Right lobe of liver (tissue), 6 donors: ENCODE measurements at regions not wholly inside any gene's neighbourhood (a gene's known extent, or its start where the extent isn't known, plus 50 kb on each side); places are given as distances from the start of the nearest gene placed in this dataset.
"Not testable (repeated sequence)": the region's sequence is repeated elsewhere in the genome, so short reads cannot be mapped to it uniquely, and the experiment has no call there.

Source experiments
- ATAC-seq, 4 donors: fragments of 200-7000 bp; cut with Tn5 transposase; one replicate each; pipeline ENCODE4 v1.9.1; 2020; ENCODE audit warnings: mild to moderate bottlenecking in 4 of 4, moderate library complexity in 4 of 4
- DNase-seq, 3 donors: peaks; one replicate each; pipeline ENCODE4 v3.0.0-alpha.2; 2020
- H3K27ac ChIP-seq, 3 donors: fragments of 200-600 bp; one replicate each; pipeline ENCODE4 v1.8.0; 2022
- H3K27me3 ChIP-seq, 2 donors: fragments of 200-600 bp; one replicate each; pipeline ENCODE4 v1.8.0; 2022
- H3K36me3 ChIP-seq, 4 donors: fragments of 200-600 bp; sonication (generic) in 1 of 4; one replicate each; pipeline versions ENCODE4 v1.5.1 to v1.8.0; 2017 to 2022; ENCODE audit warnings: control low read depth in 1 of 4
- H3K4me1 ChIP-seq, 4 donors: fragments of 200-600 bp; sonication (generic) in 1 of 4; one replicate each; pipeline versions ENCODE4 v1.5.1 to v1.8.0; 2017 to 2022; ENCODE audit warnings: control low read depth in 1 of 4
- H3K4me3 ChIP-seq, 3 donors: fragments of 200-600 bp; one replicate each; pipeline ENCODE4 v1.8.0; 2022
- H3K9me3 ChIP-seq, 4 donors: fragments of 200-600 bp; sonication (generic) in 1 of 4; one replicate each; pipeline versions ENCODE4 v1.5.1 to v1.8.0; 2017 to 2022; ENCODE audit warnings: control low read depth in 1 of 4
- POLR2A ChIP-seq: fragments of 450-650 bp; IDR thresholded peaks from one replicate; pipeline ENCODE4 v1.6.1; 2017; ENCODE audit warnings: antibody characterized with exemption, mild to moderate bottlenecking
- WGBS: methylation state at CpG from one replicate; pipeline ENCODE4 v1.1.6; 2018; ENCODE audit warnings: low coverage, low lambda C conversion rate; ENCODE audit not compliant: insufficient coverage; ENCODE audit errors: missing lambda C conversion rate; 5-methylcytosine and 5-hydroxymethylcytosine counted together
- intact Hi-C, 2 donors: fragments of 100-400 bp; cut with DNase I; formaldehyde crosslinking; loops; one replicate each; pipeline versions ENCODE4 v1.11.2 to v1.14.1; 2022
- TF ChIP-seq, protein P1 (sequence below), 4 donors: fragments of 200-600 bp in 3 of 4; fragments of 450-650 bp in 1 of 4; IDR thresholded peaks; one replicate each; pipeline versions ENCODE4 v1.5.1 to v1.8.0; 2016 to 2022; ENCODE audit warnings: antibody characterized with exemption in 4 of 4, mild to moderate bottlenecking in 2 of 4
- donor health status: DM: no; HTN: yes; CAD: no.
- donor health status: DM: no; HTN: no; CAD: no.
- donor health status: DM: no; HTN: no; CAD: no.
- donor health status: DM: no; HTN: yes; CAD: no.
- donor health status: DM: no; HTN: yes; CAD: no.

DNA sequence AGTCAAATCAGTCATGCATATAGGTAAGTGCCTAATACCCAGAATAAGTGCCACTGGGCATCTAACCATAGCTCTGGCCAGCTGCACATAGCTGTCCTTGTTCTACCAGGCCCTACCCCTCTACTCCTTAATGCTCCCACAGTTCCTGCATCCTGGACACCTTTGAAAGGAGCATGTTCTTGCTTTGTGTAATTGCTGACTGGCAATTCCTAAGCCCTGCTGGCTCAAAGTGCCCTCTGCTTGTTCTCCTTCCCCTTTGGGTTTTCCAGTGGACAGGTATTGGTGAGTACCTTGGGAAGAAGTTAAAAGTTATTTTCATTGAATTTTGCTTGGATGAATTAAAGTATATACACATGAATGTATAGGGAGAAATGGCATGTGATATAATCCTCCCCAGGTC, 516.4 kb downstream of the ETNK1 start:
- intact Hi-C loops, result no loop called here
- ATAC-seq (no peak), DNase-seq (no peak)
- TF ChIP-seq POLR2A, result no peak
- TF ChIP-seq, protein P1, sequence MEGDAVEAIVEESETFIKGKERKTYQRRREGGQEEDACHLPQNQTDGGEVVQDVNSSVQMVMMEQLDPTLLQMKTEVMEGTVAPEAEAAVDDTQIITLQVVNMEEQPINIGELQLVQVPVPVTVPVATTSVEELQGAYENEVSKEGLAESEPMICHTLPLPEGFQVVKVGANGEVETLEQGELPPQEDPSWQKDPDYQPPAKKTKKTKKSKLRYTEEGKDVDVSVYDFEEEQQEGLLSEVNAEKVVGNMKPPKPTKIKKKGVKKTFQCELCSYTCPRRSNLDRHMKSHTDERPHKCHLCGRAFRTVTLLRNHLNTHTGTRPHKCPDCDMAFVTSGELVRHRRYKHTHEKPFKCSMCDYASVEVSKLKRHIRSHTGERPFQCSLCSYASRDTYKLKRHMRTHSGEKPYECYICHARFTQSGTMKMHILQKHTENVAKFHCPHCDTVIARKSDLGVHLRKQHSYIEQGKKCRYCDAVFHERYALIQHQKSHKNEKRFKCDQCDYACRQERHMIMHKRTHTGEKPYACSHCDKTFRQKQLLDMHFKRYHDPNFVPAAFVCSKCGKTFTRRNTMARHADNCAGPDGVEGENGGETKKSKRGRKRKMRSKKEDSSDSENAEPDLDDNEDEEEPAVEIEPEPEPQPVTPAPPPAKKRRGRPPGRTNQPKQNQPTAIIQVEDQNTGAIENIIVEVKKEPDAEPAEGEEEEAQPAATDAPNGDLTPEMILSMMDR (IDR thresholded peaks at IDR 0.05), result no peak
- no peak overlapping the region for H3K27ac ChIP-seq
- no peaks in the 10 kb centered on the region for H3K9me3 ChIP-seq
- no peaks in the 10 kb centered on the region for H3K36me3 ChIP-seq
- no peak overlapping the region for H3K4me3 ChIP-seq
- H3K27me3 ChIP-seq, result no peaks in the 10 kb centered on the region
- no peaks in the 10 kb centered on the region for H3K4me1 ChIP-seq

DNA sequence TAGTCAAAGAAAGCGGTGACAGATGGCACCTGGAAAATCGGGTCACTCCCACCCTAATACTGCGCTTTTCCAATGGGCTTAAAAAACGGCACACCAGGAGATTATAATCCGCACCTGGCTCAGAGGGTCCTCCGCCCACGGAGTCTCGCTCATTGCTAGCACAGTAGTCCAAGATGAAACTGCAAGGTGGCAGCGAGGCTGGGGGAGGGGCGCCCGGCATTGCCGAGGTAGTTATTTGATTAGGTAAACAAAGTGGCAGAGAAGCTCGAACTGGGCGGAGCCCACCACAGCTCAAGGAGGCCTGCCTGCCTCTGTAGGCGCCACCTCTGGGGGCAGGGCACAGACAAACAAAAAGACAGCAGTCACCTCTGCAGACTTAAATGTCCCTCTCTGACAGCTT, 521.1 kb downstream of the ETNK1 start:
- H3K27ac ChIP-seq, H3K27me3 ChIP-seq, H3K36me3 ChIP-seq, ATAC-seq, H3K4me1 ChIP-seq, intact Hi-C loops, DNase-seq, H3K9me3 ChIP-seq, H3K4me3 ChIP-seq: not testable (repeated sequence)
- no CpG with 5 or more reads among the region's 15 CpGs for WGBS

DNA sequence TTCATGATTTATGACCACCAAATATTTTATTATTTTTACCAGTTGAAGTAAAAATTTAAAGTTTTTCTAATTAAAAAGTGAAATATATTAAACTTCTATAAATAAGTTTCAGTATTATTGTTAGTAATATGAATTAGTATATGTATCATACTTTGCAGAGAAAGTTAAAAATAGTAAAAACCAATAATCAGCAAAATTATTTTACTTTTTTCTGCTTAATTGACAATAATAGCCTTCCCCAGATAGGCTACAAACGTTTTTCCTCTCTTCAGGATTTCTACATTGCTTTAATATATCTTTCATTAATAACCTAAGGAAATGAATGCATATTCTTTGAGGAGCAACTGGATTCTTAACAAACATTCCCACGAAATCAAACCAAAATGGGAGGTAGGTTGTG, 543.5 kb downstream of the ETNK1 start:
- Histone ChIP-seq H3K27ac (no peak overlapping the region), H3K4me3 (no peak overlapping the region), H3K36me3 (no peaks in the 10 kb centered on the region), H3K4me1 (no peaks in the 10 kb centered on the region), H3K27me3 (no peaks in the 10 kb centered on the region), H3K9me3 (no peaks in the 10 kb centered on the region)
- DNase-seq (no peak), ATAC-seq (no peak)
- intact Hi-C loops, result no loop called here
- no peak for TF ChIP-seq POLR2A
- TF ChIP-seq, protein P1 (IDR thresholded peaks at IDR 0.05), result no peak
- 22% methylated on average over 2 of the region's 2 CpGs for WGBS

- no peak for ATAC-seq
These were observed 544.2 kb downstream of the ETNK1 start for GRCh38 chr12:23169012-23169695.

DNA sequence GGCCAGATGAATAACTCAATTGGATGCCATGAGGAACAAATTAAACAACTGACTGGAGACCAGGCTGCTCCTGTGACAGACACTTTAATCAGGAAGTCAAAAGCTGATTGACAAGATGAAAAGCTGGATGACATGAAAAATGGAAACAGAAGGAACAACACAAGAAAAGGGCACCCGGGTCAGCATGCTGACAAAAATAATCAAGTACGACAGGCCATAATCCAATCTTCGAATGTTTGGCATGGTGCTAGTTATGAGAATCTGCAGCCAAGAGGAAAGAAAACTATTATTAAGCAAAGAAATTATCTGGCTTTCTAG, 544.7 kb downstream of the ETNK1 start:
- ATAC-seq (no peak), DNase-seq (no peak)
- WGBS, result 64% methylated on average over 3 of the region's 3 CpGs
- no peaks in the 10 kb centered on the region for H3K27me3 ChIP-seq
- no peaks in the 10 kb centered on the region for H3K4me1 ChIP-seq
- H3K27ac ChIP-seq, result no peak overlapping the region
- H3K36me3 ChIP-seq, result no peaks in the 10 kb centered on the region
- TF ChIP-seq POLR2A, result no peak
- TF ChIP-seq, protein P1 (IDR thresholded peaks at IDR 0.05), result no peak
- intact Hi-C loops, result no loop called here
- H3K4me3 ChIP-seq, result no peak overlapping the region
- no peaks in the 10 kb centered on the region for H3K9me3 ChIP-seq

More at GRCh38 chr12:23169012-23169695, 544.2 kb downstream of the ETNK1 start:
- no peak overlapping the region for H3K27ac ChIP-seq
- no peak for DNase-seq
- no peaks in the 10 kb centered on the region for H3K4me1 ChIP-seq
- no peaks in the 10 kb centered on the region for H3K27me3 ChIP-seq
- intact Hi-C loops, result no loop called here
- TF ChIP-seq, protein P1 (IDR thresholded peaks at IDR 0.05), result no peak
- no peak for TF ChIP-seq POLR2A
- H3K9me3 ChIP-seq, result no peaks in the 10 kb centered on the region
- no peak overlapping the region for H3K4me3 ChIP-seq
- H3K36me3 ChIP-seq, result no peaks in the 10 kb centered on the region
- WGBS, result 76% methylated on average over 4 of the region's 4 CpGs
